ENCODE measurements at regions not wholly inside any gene's neighbourhood (a gene's known extent, or its start where the extent isn't known, plus 50 kb on each side); places are given as distances from the start of the nearest gene placed in this dataset.

DNA sequence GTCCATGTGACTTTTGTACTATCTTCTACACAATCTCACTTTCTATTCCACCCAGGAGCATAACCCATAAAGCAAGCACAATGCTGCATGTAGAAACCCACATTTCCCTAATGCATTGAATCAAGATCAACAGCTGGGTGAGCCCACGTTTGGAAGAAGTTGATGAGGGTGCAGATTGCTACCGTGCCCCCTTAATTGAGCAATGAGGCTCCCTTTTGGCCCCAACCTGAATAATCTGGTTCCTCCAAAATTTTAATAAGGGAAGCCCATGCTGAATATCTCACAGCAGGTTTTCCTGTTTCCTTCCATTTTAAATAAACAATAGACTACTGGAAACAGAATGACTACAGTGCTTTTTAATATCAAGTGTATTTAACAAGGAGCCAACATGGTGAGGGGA, 403.6 kb upstream of the SGCG start:
- CTCF ChIA-PET = interaction anchor here (1.9 kb wide), 1 partner anchor 20 kb away, joined by 5 read pairs; no protein-coding TSS in a partner anchor
- Histone ChIP-seq H3K4me1 (ENCODE audit: control insufficient read depth in 1 of 2, insufficient read depth in 2 of 2, low read depth in 1 of 2, low read length in 1 of 2) (no peaks in the 10 kb centered on the region), H3K27me3 (ENCODE audit: insufficient read depth) (peaks cover 6% of the 10 kb centered on the region; the same call in 1 of the 2 replicates), H3K36me3 (replicated peaks in 1 of 2; ENCODE audit: control insufficient read depth in 1 of 2, insufficient read depth in 2 of 2, low read length in 1 of 2) (no peaks in the 10 kb centered on the region), H3F3A (replicated peaks; ENCODE audit: insufficient read depth) (no peaks in the 10 kb centered on the region), H3K9me3 (no peaks in the 10 kb centered on the region), H3K9me2 (no peaks in the 10 kb centered on the region), H4K20me1 (ENCODE audit: insufficient read depth) (no peaks in the 10 kb centered on the region), H2AFZ (ENCODE audit: low read depth) (no peak overlapping the region), H3K4me3 (ENCODE audit: low read depth in 2 of 2, low read length in 1 of 2) (no peak overlapping the region), H3K27ac (ENCODE audit: low read depth in 2 of 2, low read length in 1 of 2) (no peak overlapping the region), H3K9ac (no peak overlapping the region), H3K79me2 (ENCODE audit: insufficient read depth) (no peaks in the 10 kb centered on the region), H3K4me2 (no peak overlapping the region)
- TF ChIP-seq EZH2phosphoT487 (IDR thresholded peaks at IDR 0.05; ENCODE audit: borderline replicate concordance, low read depth) (no peak), ELF1 (IDR thresholded peaks at IDR 0.05) (no peak), SMC3 (IDR thresholded peaks at IDR 0.05; ENCODE audit: low read depth, low read length) (no peak), MEF2A (IDR thresholded peaks at IDR 0.05; ENCODE audit: borderline replicate concordance, low read depth) (no peak)
- TF ChIP-seq, protein P1, sequence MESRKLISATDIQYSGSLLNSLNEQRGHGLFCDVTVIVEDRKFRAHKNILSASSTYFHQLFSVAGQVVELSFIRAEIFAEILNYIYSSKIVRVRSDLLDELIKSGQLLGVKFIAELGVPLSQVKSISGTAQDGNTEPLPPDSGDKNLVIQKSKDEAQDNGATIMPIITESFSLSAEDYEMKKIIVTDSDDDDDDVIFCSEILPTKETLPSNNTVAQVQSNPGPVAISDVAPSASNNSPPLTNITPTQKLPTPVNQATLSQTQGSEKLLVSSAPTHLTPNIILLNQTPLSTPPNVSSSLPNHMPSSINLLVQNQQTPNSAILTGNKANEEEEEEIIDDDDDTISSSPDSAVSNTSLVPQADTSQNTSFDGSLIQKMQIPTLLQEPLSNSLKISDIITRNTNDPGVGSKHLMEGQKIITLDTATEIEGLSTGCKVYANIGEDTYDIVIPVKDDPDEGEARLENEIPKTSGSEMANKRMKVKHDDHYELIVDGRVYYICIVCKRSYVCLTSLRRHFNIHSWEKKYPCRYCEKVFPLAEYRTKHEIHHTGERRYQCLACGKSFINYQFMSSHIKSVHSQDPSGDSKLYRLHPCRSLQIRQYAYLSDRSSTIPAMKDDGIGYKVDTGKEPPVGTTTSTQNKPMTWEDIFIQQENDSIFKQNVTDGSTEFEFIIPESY (IDR thresholded peaks at IDR 0.05; ENCODE audit: borderline replicate concordance, low read depth) = no peak
- TF ChIP-seq, protein P2, sequence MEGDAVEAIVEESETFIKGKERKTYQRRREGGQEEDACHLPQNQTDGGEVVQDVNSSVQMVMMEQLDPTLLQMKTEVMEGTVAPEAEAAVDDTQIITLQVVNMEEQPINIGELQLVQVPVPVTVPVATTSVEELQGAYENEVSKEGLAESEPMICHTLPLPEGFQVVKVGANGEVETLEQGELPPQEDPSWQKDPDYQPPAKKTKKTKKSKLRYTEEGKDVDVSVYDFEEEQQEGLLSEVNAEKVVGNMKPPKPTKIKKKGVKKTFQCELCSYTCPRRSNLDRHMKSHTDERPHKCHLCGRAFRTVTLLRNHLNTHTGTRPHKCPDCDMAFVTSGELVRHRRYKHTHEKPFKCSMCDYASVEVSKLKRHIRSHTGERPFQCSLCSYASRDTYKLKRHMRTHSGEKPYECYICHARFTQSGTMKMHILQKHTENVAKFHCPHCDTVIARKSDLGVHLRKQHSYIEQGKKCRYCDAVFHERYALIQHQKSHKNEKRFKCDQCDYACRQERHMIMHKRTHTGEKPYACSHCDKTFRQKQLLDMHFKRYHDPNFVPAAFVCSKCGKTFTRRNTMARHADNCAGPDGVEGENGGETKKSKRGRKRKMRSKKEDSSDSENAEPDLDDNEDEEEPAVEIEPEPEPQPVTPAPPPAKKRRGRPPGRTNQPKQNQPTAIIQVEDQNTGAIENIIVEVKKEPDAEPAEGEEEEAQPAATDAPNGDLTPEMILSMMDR (IDR thresholded peaks at IDR 0.05) = no peak
- DNase-seq = no peak
- POLR2A ChIA-PET = no interaction called here
- 13% methylated on average over 2 of the region's 2 CpGs for WGBS (ENCODE audit: low lambda C conversion rate)

DNA sequence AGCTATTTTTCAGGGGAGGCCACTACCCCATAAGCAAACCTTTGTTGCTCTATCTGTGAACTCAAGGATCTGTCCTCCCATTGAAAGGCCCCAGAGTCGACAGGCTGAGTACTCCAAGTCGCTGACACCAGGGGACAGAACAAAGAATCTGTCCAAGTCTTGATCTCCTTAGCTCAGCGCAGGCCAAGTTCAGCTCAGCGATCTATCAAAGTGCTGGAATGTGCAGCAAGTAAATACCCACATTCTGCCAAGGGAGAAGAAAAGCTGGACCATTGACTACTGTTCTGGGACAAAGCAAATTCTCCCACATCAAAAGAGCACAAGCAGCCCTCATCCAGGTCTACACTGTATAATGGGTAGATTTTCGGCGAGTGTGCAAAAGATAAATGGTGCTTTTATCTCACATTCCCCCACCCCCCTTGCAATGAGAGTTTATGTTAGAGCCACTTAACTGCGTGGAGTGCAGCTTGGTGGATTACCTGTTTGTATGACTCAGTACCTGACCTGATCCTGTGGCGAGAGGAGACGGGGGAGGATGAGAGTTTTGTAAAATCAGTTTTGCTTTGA, 391.7 kb upstream of the SGCG start:
- peaks cover 6% of the 10 kb centered on the region; the same call in 1 of the 2 replicates for H3K27me3 ChIP-seq (ENCODE audit: insufficient read depth)
- H3K4me1 ChIP-seq (ENCODE audit: control insufficient read depth in 1 of 2, insufficient read depth in 2 of 2, low read depth in 1 of 2, low read length in 1 of 2) = no peaks in the 10 kb centered on the region
- H4K20me1 ChIP-seq (ENCODE audit: insufficient read depth) = no peaks in the 10 kb centered on the region
- CTCF ChIA-PET = no interaction called here
- H3K36me3 ChIP-seq (replicated peaks in 1 of 2; ENCODE audit: control insufficient read depth in 1 of 2, insufficient read depth in 2 of 2, low read length in 1 of 2) = no peaks in the 10 kb centered on the region
- DNase-seq = no peak
- no peak overlapping the region for H3K4me2 ChIP-seq
- no peak overlapping the region for H2AFZ ChIP-seq (ENCODE audit: low read depth)
- 15% methylated on average over 9 of the region's 9 CpGs for WGBS (ENCODE audit: low lambda C conversion rate)
- POLR2A ChIA-PET = no interaction called here
- H3K9me2 ChIP-seq = no peaks in the 10 kb centered on the region
- H3K9ac ChIP-seq = no peak overlapping the region
- TF ChIP-seq, protein P3, sequence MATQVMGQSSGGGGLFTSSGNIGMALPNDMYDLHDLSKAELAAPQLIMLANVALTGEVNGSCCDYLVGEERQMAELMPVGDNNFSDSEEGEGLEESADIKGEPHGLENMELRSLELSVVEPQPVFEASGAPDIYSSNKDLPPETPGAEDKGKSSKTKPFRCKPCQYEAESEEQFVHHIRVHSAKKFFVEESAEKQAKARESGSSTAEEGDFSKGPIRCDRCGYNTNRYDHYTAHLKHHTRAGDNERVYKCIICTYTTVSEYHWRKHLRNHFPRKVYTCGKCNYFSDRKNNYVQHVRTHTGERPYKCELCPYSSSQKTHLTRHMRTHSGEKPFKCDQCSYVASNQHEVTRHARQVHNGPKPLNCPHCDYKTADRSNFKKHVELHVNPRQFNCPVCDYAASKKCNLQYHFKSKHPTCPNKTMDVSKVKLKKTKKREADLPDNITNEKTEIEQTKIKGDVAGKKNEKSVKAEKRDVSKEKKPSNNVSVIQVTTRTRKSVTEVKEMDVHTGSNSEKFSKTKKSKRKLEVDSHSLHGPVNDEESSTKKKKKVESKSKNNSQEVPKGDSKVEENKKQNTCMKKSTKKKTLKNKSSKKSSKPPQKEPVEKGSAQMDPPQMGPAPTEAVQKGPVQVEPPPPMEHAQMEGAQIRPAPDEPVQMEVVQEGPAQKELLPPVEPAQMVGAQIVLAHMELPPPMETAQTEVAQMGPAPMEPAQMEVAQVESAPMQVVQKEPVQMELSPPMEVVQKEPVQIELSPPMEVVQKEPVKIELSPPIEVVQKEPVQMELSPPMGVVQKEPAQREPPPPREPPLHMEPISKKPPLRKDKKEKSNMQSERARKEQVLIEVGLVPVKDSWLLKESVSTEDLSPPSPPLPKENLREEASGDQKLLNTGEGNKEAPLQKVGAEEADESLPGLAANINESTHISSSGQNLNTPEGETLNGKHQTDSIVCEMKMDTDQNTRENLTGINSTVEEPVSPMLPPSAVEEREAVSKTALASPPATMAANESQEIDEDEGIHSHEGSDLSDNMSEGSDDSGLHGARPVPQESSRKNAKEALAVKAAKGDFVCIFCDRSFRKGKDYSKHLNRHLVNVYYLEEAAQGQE (IDR thresholded peaks at IDR 0.05; ENCODE audit: low read depth, low read length) = no peak
- TF ChIP-seq, protein P2 (IDR thresholded peaks at IDR 0.05) = no peak
- no peak for TF ChIP-seq RXRA (IDR thresholded peaks at IDR 0.05; ENCODE audit: borderline replicate concordance, low read depth)
- TF ChIP-seq EZH2phosphoT487 (IDR thresholded peaks at IDR 0.05; ENCODE audit: borderline replicate concordance, low read depth) = no peak
- TF ChIP-seq ELF1 (IDR thresholded peaks at IDR 0.05) = no peak
- no peaks in the 10 kb centered on the region for H3K9me3 ChIP-seq
- no peaks in the 10 kb centered on the region for H3K79me2 ChIP-seq (ENCODE audit: insufficient read depth)
- H3F3A ChIP-seq (replicated peaks; ENCODE audit: insufficient read depth) = no peaks in the 10 kb centered on the region
- H3K4me3 ChIP-seq (ENCODE audit: low read depth in 2 of 2, low read length in 1 of 2) = no peak overlapping the region
- H3K27ac ChIP-seq (ENCODE audit: low read depth in 2 of 2, low read length in 1 of 2) = no peak overlapping the region

Data from SK-N-SH (cell line).